HUDEP-2 (cell line): ENCODE measurements at regions not wholly inside any gene's neighbourhood (a gene's known extent, or its start where the extent isn't known, plus 50 kb on each side); places are given as distances from the start of the nearest gene placed in this dataset.
"Not testable (repeated sequence)": the region's sequence is repeated elsewhere in the genome, so short reads cannot be mapped to it uniquely, and the experiment has no call there.

Experiments
- DNase-seq, 76 experiments: peaks; one replicate each; lab custom pipeline; 2025; ENCODE audit not compliant: unreplicated experiment in 76 of 76; lab: John Stamatoyannopoulos, UW

GRCh38 chr12:124126950-124127655 is 154.1 kb downstream of the ZNF664 start:
- DNase-seq = no peak

GRCh38 chr12:124129132-124129531 is 156.1 kb downstream of the ZNF664 start:
- no peak for DNase-seq

GRCh38 chr12:124130691-124131591 is 157.9 kb downstream of the ZNF664 start:
- DNase-seq = no peak

DNA sequence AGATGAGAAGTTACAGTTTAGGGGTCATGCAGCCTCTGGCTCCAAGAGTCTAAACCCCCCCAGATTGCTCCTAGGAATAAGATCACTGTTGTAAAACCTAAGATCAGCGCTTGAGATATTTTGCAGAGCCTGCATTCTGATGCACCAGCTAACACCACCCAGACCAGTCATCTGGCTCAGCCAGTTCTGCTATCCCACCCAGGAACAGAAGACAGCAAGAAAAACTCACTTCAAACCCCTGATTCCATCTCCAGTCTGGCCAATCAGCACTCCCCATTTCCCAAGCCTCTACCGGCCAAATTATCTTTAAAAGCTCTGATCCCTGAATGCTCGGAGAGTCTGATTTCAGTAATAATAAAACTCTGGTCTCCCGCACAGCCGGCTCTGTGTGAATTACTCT is 158.6 kb downstream of the ZNF664 start:
- no peak for DNase-seq

DNA sequence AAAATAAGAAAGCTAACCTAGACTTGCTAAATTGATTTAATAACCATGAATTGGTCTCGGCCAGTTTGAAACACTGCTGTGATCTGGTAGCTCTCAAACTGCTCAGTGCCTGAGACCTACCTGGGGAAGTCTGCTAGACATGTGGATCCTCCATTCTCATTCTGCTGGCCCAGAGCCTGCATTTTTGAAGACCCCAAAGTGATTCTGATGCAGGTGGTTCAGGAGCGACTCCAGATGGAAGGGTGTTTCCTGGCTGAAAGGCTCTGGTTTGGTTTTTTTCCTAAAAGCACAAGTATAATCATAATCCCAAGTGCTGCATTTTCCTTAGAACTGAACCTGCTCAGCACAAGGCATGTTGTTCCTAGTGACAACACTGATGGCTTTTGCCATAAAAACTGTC is 159.5 kb downstream of the ZNF664 start:
- no peak for DNase-seq

- no peak for DNase-seq
These were observed 158.1 kb upstream of the RFLNA start for GRCh38 chr12:124136796-124137195.

- DNase-seq = no peak
These were observed 153.9 kb upstream of the RFLNA start for GRCh38 chr12:124140944-124141486.

- DNase-seq = not testable (repeated sequence)
These were observed 153.3 kb upstream of the RFLNA start for GRCh38 chr12:124141611-124142010.

DNA sequence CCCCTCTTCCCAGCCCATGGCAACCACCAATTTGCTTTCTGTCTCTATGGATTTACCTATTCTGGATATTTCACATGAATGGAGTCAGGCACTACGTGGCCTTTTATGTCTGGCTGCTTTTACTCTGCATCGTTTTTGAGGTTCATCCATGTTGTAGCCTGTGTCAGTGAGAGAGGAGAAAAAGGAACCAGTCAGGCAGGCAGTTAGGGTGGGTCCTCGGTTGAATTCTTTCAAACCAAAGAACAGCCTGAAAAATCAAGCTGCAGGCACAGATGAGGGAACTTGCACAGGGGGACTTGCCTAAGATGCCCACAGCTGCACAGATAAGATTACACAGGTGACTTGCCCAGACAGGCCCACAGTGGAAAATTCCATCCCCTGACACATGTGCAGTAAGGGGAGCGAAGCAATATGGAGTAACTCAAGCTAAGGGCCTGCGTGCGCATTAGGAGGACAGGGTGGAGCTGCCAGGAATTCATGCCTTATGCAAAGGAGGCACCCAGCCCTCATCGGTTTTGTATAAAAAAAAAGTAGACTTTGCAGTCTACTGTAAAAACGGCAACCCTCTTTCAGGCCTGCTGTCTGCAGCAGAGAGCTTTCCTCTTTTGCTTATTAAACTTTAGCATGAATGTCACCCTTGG is 152.4 kb upstream of the RFLNA start:
- no peak for DNase-seq

DNA sequence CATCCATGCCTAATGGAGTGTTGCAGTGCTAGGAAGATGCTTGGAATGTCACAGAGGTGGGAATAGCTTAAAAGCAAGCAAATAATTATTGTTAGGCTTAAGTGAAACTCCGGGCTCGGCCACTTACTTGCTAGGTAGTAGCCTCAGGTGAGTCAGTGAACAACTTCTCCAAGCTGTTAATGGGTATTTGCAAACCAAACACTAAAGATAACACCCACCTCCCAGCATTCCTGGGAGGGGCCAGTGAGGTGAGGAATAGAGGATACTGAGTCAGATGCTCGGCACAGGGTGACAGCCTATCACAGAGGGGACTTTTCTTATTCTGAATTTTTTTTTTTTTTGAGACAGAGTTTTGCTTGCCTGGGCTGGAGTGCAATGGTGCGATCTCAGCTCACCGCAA is 151.2 kb upstream of the RFLNA start:
- no peak for DNase-seq

- DNase-seq = no peak
These were observed 150.2 kb upstream of the RFLNA start for GRCh38 chr12:124144531-124145194.

DNA sequence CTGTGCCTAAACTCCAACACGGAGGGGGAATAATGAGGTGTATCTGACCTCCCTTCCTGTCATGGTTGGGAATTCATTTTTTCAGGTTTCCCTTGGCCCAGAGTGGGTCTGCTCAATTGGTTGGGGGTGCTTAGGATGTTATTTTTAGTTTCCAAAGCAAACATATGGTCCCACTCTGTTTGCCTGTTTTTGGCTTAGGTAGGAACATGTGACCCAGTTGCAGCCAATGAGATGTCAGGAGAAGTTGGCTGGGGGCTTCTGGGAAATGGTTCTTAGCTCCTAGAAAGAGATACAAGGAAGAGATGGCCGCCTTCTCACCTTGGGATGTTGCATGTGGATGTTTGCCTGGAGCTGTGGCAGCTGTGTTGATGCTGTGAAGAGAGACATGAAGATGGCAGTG is 147.9 kb upstream of the RFLNA start:
- DNase-seq = no peak

GRCh38 chr12:124147575-124147974 is 147.3 kb upstream of the RFLNA start:
- no peak for DNase-seq

DNA sequence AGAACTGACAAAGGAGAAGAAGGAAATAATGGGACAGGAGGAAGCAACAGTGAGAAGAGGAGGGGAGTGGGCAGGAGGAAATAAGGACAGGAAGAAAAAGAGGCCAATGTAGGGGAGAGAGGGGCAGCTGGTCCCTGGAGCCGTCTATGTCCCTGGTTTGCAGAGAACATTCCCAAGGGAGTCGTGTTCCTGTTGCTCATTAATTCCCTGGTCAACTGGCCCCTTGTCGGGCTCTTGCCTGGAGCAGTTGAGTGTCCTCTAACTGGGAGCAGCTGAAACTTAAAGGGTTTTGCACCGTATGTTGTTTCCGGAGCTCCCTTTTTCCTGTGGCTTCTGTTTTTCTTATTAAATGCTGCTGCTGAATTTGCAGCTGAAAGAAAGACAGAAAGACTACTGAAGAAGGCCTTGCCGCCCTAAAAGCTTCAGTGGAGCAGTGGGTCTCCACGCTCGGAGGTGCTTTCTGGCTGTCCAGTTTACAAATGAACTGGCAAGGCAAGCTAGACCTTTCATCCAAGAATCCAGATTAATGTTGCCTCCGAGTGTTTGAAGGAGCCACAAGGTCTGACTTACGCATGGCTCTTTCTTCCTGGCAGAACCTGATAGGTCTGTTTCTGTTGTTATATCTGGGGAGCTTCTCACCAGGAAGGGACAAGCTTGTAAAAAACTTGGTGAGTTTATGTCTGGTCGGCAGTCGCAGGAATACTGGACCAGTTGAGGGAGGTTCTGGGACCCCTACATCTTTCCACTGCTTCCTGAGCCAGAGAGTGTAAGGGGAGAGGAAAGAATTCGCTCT is 146.2 kb upstream of the RFLNA start:
- DNase-seq = no peak

GRCh38 chr12:124149287-124149686 is 145.6 kb upstream of the RFLNA start:
- DNase-seq = no peak

- no peak for DNase-seq
These were observed 144.7 kb upstream of the RFLNA start for GRCh38 chr12:124150168-124150567.

DNA sequence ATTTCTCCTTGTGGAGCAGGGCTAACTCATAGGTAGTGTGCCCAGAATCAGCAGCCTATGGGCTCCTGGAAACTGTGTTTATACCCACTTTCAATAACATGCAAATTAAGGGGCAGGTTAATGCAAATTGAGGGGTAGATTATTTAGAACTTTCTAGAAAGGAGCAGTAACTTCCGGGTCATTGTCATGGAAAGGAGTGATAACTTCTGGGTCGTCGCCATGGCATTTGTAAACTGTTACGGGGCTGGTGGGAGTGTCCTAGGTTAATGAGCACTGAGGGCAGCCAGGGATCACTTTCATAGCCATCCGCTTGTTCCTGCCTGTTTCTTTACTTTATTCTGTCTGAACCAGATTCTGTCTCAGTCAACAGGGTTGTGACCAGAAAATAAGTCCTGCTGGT is 143.3 kb upstream of the RFLNA start:
- no peak for DNase-seq

DNA sequence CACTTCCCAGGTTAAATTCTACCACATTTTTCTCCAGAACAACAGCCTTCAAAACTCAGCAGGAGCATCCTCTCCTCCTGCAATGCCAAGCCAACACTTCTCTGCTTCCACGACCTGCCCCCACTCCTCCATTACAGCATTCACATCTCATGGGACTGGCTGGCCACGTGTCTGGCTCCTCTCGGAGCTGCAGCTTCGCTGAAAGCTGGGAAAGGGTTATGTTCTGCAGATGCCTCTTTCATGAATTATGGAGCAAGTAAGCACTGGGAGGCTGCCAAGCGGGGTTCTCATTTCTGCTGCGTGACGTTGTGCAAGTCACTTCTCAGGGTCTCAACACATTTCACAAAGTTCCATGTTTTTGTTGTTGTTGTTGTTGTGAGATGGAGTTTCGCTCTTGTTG is 142.2 kb upstream of the RFLNA start:
- no peak for DNase-seq

- DNase-seq = no peak
These were observed 141.5 kb upstream of the RFLNA start for GRCh38 chr12:124153392-124153791.

DNA sequence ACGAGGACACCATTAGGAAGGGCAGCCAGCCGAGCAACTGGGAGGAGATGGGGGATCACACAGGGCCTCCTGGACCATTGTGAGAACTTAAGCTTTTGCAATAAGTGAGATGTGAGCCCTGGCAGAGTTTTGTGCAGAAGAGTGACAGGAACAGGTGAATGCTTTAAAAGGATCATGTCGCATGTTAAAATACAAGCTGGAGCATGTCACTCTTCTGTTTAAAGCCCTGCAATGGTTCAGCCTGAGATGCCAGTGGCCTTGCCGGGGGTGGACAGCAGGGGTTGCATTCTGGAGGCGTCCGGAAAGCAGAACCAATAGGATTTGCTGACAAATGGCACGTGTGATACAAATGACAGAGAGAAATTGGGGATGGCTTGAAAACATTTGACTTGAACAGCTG is 137.5 kb upstream of the RFLNA start:
- no peak for DNase-seq
